ENCODE measurements at regions not wholly inside any gene's neighbourhood (a gene's known extent, or its start where the extent isn't known, plus 50 kb on each side); places are given as distances from the start of the nearest gene placed in this dataset.

GRCh38 chr3:127407026-127407939 lies 119.4 kb upstream of the PRR20G start:
- no peaks in the 10 kb centered on the region for H3K9me3 ChIP-seq
- H3K36me3 ChIP-seq = no peaks in the 10 kb centered on the region
- no peak for DNase-seq (ENCODE audit: low spot score)
- no peaks in the 10 kb centered on the region for H3K27me3 ChIP-seq (replicated peaks; ENCODE audit: insufficient read depth)
- no peak for ATAC-seq (ENCODE audit: insufficient number of reproducible peaks, low FRiP score, low read depth)
- H3K4me3 ChIP-seq = no peak overlapping the region
- no peaks in the 10 kb centered on the region for H3K4me1 ChIP-seq (ENCODE audit: control insufficient read depth in 1 of 2, low read depth in 2 of 2)
- no peak overlapping the region for H3K27ac ChIP-seq
- no peak for TF ChIP-seq CTCF (IDR thresholded peaks at IDR 0.05)

- no peak for TF ChIP-seq CTCF (IDR thresholded peaks at IDR 0.05)
- H3K4me3 ChIP-seq = no peak overlapping the region
- H3K4me1 ChIP-seq (ENCODE audit: control insufficient read depth in 1 of 2, low read depth in 2 of 2) = no peaks in the 10 kb centered on the region
- no peak overlapping the region for H3K27ac ChIP-seq
- H3K9me3 ChIP-seq = no peaks in the 10 kb centered on the region
- H3K27me3 ChIP-seq (replicated peaks; ENCODE audit: insufficient read depth) = no peaks in the 10 kb centered on the region
- no peaks in the 10 kb centered on the region for H3K36me3 ChIP-seq
- DNase-seq (ENCODE audit: low spot score) (no peak), ATAC-seq (ENCODE audit: insufficient number of reproducible peaks, low FRiP score, low read depth) (no peak)
Observed at GRCh38 chr3:127406309-127407025, 118.6 kb upstream of the PRR20G start.

- Histone ChIP-seq H3K27ac (no peak overlapping the region), H3K4me1 (ENCODE audit: control insufficient read depth in 1 of 2, low read depth in 2 of 2) (no peaks in the 10 kb centered on the region), H3K36me3 (no peaks in the 10 kb centered on the region), H3K27me3 (replicated peaks; ENCODE audit: insufficient read depth) (no peaks in the 10 kb centered on the region), H3K9me3 (no peaks in the 10 kb centered on the region), H3K4me3 (no peak overlapping the region)
- no peak for TF ChIP-seq CTCF (IDR thresholded peaks at IDR 0.05)
- ATAC-seq (ENCODE audit: insufficient number of reproducible peaks, low FRiP score, low read depth) = no peak
- no peak for DNase-seq (ENCODE audit: low spot score)
Observed at GRCh38 chr3:127405791-127406190, 117.9 kb upstream of the PRR20G start.

GRCh38 chr3:127405010-127405598 lies 117.3 kb upstream of the PRR20G start:
- no peaks in the 10 kb centered on the region for H3K4me1 ChIP-seq (ENCODE audit: control insufficient read depth in 1 of 2, low read depth in 2 of 2)
- DNase-seq (ENCODE audit: low spot score) (no peak), ATAC-seq (ENCODE audit: insufficient number of reproducible peaks, low FRiP score, low read depth) (no peak)

More at GRCh38 chr3:127405010-127405598, 117.3 kb upstream of the PRR20G start:
- TF ChIP-seq CTCF (IDR thresholded peaks at IDR 0.05) = no peak
- Histone ChIP-seq H3K4me3 (no peak overlapping the region), H3K9me3 (no peaks in the 10 kb centered on the region), H3K27ac (no peak overlapping the region), H3K27me3 (replicated peaks; ENCODE audit: insufficient read depth) (no peaks in the 10 kb centered on the region), H3K36me3 (no peaks in the 10 kb centered on the region)

Data from thoracic aorta (tissue), 2 donors.